HG02610 (cell line): ENCODE measurements at regions not wholly inside any gene's neighbourhood (a gene's known extent, or its start where the extent isn't known, plus 50 kb on each side); places are given as distances from the start of the nearest gene placed in this dataset.
"Not testable (repeated sequence)": the region's sequence is repeated elsewhere in the genome, so short reads cannot be mapped to it uniquely, and the experiment has no call there.

ENCODE experiments used
- ATAC-seq: cut with Tn5 transposase; IDR thresholded peaks from one replicate; pipeline ENCODE4 v1.9.1; 2021; ENCODE audit warnings: mild to moderate bottlenecking, moderate library complexity; ENCODE audit not compliant: unreplicated experiment

DNA sequence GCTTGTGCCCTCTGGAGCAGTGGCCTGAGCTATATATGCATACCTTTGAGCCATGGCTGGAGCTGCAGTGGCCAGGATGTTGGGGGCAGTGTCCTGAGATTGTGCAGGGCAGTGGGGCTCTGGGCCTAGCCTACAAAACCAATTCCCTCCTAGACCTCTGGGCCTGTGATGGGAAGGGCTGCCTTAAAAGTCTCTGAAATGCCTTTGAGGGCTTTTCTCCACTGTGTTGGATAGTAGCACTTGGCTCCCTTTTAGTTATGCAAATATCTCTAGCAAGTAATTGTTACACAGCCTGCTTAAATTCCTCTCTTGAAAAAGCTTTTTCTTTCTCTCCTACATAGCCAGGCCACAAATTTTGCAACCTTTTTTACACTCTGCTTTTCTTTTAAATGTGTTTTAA is 426.4 kb downstream of the ACTR3B start:
- no peak for ATAC-seq

DNA sequence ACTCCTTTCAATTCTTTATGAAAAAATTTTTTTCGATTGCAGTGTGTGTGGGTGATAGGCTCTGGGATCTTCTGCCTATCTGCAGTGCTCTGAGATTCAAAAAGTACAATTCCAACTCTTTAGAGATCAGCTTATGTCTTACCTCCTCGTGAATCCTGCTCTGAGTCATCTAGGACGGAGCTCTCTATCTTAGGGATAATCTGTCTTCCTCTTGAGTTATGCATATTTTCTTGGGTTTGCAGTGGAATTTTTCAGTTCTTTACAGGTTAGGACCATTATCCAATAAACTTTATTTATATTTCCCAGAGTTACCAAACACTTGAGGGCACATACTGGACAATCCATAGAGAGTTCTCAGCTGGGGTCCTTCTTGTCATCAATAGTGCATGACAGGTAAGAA is 428.6 kb downstream of the ACTR3B start:
- no peak for ATAC-seq

DNA sequence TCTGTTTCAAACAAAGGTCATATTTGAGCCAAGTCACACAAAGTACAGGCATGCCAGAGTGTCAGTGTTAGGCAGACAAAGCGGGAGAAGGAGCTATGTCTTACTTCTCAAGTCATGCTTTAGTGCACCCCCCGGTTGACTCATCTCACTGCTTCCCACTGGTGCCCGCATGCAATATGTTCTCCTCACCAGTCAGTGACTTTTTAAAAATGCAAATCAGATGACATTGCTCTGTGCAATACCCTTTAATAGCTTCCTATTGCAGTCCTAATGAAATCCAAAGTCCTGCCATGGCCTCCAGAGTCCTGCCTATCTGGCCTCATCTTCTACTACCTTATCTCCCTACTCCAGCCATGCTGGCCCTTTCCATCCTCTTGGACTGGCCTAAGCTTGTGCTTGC is 429.1 kb downstream of the ACTR3B start:
- no peak for ATAC-seq

DNA sequence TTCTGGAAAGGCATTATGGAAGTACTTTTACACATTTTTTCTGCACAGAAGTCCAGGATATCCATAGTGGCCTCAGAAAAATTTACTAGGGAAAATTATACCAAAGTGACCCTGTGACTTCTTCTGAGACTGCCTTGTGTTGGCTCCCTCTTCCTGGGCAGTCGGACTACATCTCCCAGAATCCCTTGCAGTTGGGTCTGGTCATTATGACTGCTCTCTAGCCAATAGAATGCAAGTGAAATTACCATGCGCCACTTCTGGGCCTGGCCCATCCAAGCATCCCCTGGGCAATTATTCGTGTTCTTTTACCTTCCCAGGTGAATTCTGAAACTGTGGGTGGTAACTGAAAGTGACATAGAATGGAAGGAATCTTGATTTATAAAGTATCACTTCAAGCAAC is 430.9 kb downstream of the ACTR3B start:
- peak; percentile 42 for ATAC-seq

DNA sequence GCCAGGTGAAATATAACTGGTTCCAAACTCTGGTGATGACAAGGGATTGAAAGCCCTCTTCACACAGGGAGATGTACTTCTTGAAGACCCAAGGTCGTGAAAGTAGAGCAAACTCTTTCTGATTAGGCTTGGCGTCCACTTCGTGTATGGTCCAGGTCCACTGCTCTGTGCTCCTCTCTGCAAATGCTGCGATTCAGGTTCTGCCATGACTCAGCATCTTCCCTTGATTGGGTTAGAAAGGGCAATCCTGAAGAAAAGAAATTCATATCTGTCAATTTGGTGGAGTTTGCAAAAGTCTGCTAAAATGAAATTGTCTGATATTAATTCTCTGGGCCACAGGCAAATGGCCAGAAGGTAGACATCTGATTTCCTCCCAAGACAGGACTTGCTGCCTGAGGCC is 431.4 kb downstream of the ACTR3B start:
- ATAC-seq = no peak

DNA sequence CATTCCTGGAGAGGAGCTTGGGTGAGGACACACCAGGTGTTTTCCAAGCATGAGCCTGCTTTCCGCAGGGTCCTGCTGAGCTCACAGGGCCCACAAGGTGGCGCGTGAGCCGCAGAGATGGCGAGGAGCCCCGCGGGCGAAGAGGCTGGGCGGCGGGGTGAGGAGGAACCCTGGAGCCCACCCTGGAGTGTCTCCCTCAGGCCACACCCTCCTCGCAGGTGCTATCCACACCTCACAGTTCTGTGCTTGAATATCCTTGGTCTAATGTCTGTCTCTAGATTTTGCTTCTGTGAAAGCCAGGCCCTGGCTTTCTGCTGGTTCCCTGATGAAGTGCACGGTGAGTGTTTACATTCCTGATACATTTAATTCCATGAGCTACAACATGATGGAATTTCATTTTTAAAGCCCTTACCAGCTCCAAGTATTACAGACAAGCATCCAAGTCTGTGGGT is 433.6 kb downstream of the ACTR3B start:
- ATAC-seq = peak; percentile 75

DNA sequence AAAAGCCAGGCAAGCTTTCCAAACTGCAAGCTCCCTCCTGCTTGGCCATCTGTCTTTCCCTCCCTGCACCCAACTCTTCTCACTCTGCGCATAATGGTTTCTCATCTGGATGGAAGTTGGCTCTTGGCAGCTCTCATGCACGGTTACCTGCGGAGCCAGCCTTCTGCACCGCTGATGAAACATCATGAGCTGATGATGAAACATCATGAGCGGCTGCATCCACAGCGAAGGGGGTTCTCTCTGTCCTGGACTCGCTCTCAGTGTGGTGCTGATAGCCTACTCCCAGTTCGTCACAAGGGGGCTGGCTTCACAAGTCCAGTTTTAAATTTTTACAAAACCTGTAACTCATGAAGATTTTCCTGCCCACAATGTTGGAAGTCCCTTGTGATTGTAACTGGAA is 457.5 kb downstream of the ACTR3B start:
- ATAC-seq = no peak

DNA sequence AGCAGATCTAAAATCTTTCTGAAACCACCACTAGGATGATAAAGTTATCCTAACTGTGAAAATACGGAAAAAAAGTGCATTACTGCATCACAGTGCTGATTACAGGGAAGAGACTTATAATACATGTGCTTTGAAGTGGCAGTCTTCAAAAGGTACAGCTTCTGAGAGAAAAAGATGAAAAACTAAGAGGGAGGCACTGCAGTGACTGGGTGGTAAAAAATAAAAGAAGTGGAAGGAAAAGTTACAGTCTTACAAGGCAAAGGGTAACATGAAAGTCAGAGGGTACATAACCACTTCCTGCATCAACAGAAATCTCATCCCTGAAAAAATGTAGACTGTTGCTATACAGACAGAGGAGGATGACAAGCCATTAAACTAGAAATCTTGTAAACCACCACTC is 465.3 kb downstream of the ACTR3B start:
- ATAC-seq = no peak

DNA sequence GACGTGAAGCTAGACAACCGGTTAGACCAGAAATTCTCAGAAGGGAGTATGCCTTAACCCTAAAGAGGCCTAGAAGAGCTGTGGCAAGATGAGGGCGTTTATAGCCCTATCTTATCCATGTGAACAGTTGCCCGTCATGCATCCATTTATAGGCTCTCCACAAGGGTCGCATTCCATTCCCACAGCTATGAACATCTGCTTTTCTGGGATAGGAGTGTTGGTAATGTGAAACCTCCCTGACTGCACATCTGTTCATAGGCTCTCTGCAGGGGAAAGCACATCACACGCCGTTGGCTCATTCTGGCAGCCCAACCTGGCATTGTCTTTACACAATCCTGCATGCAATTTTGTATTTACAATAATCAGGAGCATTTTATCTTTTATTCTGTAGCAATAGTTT is 485.6 kb downstream of the ACTR3B start:
- ATAC-seq = not testable (repeated sequence)

DNA sequence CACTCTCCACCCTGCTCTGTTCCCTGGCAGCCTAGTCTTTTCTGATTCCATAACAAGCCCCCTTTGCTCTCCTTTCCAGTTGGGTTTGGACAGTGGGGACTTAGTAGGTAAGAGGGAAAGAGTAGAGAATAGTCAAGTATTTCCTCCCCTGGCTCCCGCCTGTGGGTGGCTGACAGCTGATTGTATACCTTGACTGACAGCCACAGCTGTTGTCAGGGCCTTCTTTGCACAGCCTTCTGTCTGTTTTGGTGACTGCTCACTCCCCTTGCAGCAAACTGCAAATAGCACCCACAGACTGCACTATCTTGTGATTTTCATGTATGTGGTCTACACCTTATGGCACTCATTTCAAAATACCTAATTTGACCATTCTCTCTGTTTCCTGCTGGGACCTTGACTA is 486.3 kb downstream of the ACTR3B start:
- no peak for ATAC-seq

DNA sequence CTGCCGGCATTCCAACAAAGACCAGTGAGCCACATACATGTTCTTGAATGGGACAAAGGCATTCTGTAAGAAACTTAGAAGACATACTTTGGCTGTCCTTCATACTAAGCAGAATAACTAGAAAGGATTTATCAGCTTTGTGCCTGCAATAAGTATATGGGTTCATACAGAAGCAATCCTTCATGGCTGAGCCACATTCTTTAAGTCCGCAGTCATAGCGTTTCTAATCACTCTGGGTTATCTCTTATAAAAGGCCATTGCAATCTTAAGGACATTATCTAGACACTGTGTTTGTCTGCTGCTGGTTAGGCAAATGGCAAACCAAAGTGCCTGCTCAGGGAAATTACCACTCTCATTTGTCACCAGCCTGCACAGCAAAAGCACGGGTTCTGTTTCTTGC is 488.4 kb downstream of the ACTR3B start:
- ATAC-seq = no peak

DNA sequence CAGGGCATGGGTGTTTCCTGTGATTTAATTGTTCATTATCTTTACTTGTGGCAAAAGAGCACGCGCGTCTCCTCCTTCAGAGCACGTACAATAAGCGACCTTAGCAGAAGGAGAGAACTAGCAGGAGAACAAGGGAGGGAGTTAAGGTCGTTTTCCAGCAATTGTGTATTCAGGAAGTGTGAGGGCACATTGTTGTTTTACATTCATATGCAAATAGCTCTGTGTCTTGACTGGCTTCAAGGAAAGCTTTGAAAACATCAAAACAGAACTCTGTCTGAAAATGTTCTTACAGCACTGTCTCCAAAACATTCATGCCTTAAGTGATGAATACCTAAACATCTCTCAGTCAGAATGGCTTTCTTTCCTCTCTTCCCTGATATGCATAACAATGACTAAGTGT is 499.1 kb downstream of the ACTR3B start:
- no peak for ATAC-seq

DNA sequence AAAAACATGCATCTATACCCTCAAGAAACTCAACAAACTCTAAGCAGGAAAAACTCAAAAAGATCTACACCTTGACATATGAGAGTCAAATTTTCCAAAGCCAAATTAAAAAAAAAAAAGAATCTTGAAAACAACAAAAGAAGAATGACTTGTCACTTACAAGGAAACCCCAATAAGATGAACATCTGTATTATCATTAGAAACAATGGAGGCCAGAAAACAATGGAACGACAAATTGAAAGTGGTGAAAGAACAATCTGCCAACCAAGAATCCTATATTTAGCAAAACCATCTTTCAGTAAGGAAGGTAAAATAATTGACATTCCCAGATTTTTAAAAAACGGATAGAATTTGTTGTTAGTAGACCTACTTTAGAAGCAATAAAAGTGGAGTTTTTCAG is 516.8 kb downstream of the ACTR3B start:
- no peak for ATAC-seq

DNA sequence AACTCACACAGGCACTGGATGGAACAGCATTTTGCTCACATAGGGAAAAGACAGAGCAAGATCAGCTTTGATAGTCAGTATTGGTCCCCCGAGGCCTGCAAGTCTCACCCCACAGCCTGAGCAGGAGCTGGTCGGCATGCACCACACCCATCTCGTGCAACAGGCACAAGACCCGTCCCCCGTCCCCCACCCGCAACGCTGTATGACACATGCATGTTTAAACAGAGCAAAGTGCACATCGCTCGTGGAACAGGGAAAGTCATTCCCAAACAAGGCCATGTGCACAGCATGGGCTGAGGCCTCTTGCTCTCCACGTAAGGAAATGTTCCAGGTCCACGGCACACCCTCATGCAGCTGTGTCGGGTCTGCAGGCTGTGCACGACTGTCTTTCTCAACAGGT is 527.2 kb downstream of the ACTR3B start:
- ATAC-seq = no peak

DNA sequence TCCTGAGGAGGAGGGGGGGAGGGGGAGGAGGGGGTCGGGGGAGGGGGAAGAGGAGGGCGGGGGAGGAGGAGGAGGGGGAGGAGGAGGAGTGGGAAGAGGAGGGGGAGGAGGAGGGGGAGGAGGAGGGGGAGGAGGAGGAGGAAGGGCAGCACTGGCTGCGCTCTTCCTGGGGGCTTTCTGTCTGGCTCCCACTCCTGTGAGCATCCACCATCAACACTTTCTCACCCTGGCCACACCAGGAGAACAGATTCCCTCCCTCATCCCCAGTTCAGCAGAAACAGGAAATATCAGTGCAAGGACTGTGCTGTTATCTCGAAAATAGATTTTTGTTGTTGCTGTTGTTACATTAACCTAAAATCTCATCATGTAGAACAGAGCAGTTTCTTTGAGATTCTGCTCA is 530.5 kb downstream of the ACTR3B start:
- no peak for ATAC-seq

DNA sequence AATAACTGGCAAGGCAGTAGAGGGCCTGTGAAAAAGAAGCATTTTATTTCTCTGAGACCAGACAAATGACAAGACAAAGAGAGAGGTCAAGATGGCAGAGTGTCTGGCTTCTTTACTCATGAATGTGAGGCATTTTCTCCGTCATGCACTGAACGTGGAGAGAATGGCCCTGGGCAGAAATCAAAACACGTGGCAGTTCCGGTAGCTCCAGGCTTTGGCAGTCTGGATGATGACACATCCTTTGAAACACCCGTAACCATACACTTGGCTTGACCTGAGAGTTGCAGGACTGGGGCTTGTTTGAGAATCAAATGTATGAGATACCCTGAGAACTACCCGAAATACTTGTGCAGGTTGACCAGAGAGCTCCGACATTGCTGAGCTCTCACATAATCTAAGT is 537.6 kb downstream of the ACTR3B start:
- ATAC-seq = no peak

DNA sequence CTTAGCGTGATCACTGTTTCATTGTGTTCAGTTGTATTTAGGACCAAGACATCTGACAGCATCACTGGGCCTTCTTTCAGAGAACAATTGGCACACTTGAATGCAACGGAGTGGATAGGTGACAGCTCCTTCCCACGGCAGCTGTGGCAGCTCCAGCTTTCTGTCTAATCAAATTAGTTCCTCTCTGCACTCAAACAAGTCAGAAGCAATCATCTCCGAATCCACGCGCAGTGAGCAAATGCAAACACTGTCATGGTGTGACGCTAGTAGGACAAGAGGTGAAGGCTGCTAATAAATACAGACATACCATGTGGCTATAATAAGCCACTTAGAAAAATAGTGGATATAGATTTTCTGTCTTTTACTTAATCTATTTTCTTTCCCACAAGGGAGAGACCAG is 542.4 kb downstream of the ACTR3B start:
- ATAC-seq = no peak

DNA sequence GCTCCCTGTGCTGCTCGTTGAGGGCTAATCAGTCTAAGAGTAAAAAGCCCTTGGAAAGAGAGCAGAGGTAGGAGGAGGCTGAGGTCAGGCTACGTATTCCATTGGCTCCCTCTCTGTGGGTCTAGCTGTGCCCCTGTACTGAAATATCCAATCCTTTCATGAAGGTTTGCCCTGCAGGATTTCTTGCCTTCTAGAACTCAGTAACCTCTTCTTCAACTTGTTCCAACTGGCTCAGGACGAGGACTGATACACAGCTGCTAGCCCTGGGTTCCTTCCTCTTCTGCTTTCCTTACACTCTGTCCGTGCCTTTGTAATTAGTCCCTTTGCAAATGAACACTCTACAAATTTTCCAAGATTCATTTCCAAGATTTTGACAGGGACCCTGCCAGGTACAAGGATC is 560.5 kb downstream of the ACTR3B start:
- ATAC-seq = no peak

DNA sequence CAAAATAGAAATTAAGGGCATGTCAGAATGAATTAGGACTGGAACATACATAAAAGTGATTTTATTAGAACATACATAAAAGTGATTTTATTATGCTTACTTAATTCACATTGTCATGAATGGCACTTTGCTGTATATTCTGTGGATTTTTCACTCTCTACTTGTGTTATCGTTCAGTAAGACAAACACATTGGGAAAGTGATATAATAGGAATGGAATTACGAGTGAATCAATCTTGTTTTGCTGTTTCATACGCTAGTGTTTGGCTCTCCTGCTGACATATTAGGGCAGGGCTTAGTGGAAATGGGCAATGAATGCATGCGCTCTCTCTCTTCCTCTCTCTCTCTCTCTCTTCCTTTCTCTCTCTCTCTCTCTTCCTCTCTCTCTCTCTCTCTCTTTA is 561.1 kb downstream of the ACTR3B start:
- no peak for ATAC-seq

DNA sequence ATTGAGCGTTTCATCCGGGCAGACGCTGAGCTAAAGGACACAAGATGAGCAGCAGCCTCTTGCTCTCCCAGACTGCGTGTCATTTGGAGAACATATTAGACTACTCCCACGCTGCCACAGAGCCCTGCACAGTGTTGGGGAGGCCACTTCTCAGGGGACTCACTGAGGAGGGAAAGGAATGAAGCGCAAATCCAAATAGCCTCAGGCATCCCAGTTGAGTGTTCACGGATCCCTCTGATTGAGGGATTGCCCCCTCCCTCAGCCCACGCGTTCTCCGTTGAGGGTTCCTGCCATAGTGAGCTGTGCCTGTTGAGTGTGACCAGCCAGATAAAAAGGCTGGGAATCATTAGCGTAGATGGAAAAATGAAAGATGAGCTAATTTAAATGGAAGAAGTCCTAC is 563.4 kb downstream of the ACTR3B start:
- no peak for ATAC-seq

DNA sequence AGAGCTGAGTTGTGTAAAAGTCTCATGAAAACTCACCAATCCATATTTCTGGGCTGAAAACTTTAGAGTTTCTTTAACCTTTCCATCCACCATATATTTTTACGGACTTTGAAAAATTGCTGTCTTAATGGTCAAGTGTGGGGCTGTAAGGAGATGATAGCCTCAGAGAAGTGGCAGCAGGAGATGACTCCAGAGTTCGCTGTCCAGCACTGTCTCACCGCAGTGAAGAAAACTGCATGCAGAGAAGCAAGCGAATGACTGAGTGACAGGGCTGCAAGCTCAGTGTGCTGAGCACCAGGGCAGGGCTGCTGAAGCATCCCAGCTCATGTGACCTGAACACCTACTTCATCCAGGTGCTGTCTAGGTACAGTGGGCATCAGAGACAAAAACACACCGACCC is 564.5 kb downstream of the ACTR3B start:
- no peak for ATAC-seq

DNA sequence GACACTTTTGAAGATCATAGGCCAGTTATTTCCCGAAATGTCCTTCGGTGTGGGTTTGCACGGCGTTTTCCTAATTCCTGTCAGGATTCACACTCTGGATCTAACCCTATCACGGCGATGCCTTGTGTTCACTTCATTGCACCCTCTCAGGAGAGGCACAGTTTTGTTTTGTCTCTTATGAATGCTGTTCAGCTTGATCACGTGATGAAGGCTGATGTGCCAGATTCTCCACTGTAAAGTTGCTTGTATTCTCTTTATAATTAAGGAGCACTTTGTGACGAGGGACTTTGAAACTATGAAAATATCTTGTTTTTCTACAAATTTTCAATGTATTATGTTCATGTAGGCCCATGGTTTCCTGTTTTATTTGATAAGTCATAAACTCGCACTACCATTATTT is 568.1 kb downstream of the ACTR3B start:
- ATAC-seq = no peak

DNA sequence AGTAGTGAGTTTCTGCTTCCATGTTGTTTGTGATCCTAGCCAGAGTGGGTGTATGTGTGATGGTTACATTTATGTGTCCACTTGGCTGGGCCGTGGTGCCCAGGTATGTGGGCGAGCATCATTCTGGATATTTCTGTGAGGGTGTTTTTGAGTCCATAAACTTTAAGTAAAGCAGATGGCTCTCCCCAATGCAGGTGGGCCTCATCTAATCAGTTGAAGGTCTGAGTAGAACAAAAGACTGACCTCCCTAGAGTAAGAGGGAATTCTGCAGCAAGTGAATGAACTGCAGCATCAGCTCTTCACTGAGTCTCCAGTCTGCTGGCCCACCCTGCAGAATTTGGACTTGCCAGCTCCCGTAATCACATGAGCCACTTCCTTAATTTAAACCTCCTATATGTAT is 571.9 kb downstream of the ACTR3B start:
- ATAC-seq = no peak

DNA sequence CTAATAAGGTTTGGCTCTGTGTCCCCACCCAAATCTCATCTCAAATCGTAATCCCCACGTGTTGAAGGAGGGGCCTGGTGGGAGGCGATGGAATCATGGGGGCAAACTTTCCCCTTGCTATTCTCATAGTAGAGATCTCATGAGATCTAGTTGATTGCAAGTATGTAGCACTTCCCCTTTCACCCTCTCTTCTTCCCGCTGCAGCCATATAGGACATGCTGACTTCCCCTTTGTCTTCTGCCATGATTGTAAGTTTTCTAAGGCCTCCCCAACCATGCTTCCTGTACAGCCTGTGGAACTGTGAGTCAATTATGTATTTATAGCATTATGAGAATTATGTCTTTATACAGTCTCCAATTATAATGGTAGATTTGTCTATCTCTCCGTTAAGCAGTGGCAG is 594.5 kb downstream of the ACTR3B start:
- ATAC-seq = no peak
